Myocyte (in vitro differentiated cells): ENCODE measurements at regions not wholly inside any gene's neighbourhood (a gene's known extent, or its start where the extent isn't known, plus 50 kb on each side); places are given as distances from the start of the nearest gene placed in this dataset.

Experiments
- DNase-seq: peaks from one replicate; pipeline ENCODE4 v3.0.0-alpha.2; 2012; ENCODE audit warnings: low read depth

DNA sequence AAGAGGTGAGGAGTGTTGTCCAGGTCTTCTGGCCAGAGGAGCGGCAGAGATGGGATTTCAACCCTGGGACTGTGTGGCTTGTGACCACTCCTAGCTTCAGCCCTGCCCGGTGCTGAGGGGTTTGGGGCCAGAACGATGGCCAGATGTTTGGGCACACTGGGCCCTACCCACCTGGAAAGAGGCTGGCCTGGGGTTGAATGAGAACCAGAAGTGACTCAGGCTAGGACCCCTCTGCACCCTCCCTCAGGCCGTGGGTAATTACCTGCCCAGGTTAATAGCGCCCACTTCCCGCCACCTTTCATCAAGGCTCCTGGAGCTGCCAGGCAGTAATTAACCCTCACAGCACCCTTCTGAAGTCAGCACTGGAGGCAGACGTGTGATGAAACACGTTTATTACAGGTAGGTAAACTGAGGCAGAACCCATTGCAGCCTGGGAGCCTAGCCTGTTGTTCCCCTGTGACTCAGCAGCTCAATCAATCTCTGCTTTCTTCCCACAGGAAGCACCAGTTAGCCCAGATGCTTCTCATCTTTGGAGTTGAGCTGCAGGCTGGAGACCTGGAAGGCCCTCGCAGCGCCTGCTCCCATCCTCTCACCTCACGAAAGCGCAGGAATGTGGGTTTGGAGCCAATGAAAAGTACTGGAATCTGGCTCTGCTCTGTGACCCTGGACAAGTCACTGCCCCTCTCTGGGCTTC is 120.8 kb downstream of the CEBPB start:
- DNase-seq = no peak

GRCh38 chr20:50312002-50312681 is 121.5 kb downstream of the CEBPB start:
- DNase-seq = no peak

DNA sequence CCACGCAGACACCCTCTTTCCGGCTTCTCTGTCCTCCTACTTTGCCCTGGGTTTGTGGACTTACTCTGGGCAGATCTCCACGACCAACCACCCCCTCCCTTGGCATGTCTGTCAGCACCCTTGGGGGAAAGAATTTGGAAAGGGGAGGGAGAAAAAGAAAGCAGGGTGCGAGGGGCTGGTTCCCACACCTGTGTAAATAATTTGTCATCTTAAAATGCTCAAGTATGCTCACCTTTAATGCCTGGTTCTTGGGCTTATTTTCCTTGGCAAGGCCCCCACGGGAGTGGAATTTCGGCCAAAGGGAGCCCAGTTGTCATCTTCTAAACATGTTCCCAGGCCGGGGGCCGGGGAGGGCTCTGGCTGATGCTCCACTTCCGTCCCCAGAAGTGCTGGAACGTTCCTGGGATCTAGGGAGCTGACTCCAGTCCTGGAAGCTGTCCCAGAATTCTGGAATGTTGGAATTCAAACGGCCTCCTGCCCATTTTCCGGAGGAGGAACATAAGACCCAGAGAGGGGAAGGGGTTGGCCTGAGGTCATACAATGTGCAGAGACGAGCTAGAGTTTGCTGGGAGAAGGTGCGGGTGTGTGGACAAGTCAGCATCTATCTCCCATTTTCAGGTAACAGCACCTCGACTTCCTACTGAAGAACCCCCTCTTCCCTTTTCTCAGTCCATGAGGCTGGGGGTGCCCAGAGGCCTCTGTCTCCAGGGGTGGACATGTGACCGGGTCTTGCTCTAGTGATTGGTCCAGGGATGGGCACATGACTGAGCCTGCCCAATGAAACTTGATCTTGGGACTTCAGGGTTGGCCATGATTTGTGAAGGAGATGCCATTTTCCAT is 122.3 kb downstream of the CEBPB start:
- DNase-seq = peak; percentile 72

GRCh38 chr20:50313522-50313820 is 122.8 kb downstream of the CEBPB start:
- DNase-seq = no peak

GRCh38 chr20:50313827-50314677 is 123.4 kb downstream of the CEBPB start:
- no peak for DNase-seq

DNA sequence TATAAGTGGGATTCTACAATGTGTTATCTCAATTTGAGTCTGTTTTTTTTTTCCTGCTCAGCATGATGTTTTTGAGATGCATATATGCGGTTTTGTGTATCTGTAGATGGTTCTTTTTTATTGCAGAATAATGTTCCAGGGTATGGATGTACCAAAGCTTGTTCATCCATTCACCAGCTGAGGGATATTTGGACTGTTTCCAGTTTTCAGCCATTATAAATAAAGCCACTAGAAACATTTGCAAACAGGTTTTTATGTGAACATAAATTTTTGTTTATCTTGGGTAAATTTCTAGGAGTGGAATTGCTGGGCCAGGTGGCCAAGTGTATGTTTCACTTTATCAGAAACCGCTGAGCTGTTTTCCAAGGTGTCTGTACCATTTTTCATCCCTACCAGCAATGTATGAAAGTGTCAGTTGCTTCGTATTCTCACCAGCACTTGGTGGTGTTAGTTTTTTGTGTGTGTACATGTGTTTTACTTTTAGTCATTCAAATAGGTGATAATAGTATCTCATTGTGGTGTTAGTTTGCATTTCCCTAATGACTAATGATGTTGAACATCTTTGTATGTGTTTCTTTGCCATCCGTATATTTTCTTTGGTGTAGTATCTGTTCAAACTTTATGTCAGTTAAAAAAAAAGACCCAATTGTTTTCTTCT is 124.2 kb downstream of the CEBPB start:
- no peak for DNase-seq

DNA sequence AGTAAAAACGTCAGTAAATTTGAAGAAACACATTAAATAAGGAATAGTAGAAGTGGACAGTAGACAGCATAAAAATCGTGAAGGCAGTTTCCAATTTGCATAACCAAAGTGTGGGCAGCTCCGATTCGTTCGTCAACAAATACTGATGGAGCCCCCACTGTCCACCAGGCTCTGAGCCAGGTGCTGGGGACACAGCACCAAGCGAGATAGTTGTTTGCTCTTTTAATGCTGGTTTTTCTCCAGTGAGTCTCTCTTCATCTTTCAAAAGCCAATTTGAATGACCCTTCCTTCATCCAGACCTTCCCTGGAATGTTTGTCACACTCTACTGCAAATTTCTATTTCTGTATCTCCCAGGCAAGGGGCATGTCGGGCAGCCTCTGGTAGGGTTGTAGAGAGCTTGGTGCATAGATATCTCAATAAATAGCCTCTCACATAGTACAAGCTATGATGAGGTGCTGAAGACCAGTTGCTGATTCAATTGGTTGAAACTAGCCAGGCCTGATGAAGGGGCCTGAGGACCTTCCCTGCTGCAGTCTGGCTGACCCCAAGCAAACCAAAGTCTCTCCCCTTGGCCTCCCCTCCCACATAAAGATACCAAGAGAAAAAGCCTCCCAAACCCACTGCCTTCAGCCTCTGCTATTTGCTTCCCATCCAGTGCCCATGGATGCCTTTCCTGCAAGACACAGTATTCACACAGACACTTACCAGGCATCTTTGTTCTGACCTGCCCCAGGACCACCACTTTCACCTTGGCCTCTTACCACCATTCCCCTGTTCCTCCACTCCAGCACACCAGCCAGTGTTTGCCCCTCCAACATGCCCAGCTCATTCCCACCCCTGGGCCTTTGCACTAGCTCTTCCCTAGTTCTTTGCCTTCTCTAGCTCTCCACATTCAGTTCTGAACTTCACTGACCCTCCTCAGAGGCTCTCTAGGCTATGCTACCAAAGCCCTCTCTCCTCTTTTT is 125.2 kb downstream of the CEBPB start:
- no peak for DNase-seq

DNA sequence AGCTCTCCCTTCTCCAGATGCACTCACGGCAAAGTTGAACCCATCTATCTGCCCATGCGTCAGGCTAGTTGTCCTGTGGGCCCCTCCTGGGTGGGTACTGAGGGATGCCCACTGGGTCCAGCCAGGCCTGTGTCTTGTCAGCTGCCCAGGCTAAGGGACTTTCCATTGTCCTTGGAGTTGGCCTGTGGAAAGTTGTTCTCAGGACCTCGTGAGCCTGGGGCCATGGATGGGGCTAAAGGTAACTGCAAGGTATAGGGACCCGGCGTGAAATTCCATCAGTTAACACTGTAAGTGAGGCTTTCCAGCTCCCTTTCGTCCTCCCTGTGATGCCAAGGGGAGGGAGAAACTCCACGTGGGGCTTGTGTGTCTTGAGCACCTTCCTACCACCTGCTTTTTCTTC is 126.5 kb downstream of the CEBPB start:
- DNase-seq = no peak

- no peak for DNase-seq
Measured at GRCh38 chr20:50317609-50318008, 127.0 kb downstream of the CEBPB start.

GRCh38 chr20:50318710-50319109 is 128.1 kb downstream of the CEBPB start:
- no peak for DNase-seq

GRCh38 chr20:50320005-50320900 is 129.6 kb downstream of the CEBPB start:
- DNase-seq = no peak

- DNase-seq = peak; percentile 93
Measured at GRCh38 chr20:50320901-50321796, 130.5 kb downstream of the CEBPB start.

DNA sequence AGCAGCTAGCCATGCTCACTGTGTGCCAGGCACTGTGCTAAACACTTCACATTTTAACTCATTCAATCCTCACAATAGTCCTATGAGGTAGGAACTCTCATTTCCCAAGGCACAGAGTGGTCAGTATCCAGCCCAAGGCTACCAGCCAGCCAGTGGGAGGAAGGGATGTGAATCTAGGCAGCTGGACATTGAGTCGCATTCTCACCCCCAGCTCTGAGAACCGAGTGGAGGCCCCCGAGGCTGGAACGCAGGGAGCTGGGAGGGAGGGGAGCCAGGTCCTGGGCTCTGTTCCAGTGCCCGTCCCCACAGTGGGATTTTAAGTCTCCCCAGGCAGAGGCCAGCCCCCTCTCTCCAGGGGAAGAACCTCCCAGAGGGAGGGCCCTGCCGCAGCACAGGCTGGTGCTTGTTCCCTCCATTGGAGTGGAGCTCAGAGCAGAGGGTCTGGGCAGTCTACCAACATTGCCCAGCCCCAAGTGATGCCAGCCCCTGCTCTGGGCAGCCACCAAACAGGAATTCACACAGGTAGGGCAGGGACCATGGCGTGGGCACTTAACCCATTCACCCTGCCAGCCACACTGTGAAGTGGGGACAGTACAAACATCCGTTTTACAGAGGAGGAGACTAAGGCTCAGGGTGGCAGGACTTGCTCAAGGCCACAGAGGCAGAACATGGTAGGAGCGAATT is 131.3 kb downstream of the CEBPB start:
- peak; percentile 19 for DNase-seq

- DNase-seq = no peak
Measured at GRCh38 chr20:50322703-50323131, 132.1 kb downstream of the CEBPB start.

DNA sequence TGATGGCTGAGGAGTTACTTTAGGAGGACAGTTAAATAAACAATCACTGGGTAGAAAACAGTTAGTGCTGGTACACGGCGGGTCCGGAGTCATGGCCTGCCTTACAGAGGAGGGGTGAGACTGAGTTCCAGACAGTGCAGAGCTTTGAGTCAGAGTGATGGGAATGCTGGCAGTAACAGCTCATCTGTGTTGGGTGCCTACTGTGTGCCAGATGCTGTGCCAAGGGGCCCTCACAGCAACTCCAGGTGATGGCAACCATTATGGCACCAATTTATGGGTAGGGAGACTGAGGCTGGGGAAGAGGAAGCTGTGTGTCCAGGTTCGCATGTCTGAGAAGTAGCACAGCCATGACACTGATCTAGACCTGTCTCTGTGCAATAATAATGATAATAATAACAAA is 132.6 kb downstream of the CEBPB start:
- no peak for DNase-seq

- DNase-seq = no peak
Measured at GRCh38 chr20:50323777-50324775, 133.4 kb downstream of the CEBPB start.
